ENCODE measurements at regions not wholly inside any gene's neighbourhood (a gene's known extent, or its start where the extent isn't known, plus 50 kb on each side); places are given as distances from the start of the nearest gene placed in this dataset.
"Not testable (repeated sequence)": the region's sequence is repeated elsewhere in the genome, so short reads cannot be mapped to it uniquely, and the experiment has no call there.

GRCh38 chr18:38557006-38557405, 991.4 kb upstream of the CELF4 start:
- DNase-seq (ENCODE audit: low read depth, low spot score) = no peak

GRCh38 chr18:38552732-38553321, 987.2 kb upstream of the CELF4 start:
- DNase-seq (ENCODE audit: low read depth, low spot score) = no peak

DNA sequence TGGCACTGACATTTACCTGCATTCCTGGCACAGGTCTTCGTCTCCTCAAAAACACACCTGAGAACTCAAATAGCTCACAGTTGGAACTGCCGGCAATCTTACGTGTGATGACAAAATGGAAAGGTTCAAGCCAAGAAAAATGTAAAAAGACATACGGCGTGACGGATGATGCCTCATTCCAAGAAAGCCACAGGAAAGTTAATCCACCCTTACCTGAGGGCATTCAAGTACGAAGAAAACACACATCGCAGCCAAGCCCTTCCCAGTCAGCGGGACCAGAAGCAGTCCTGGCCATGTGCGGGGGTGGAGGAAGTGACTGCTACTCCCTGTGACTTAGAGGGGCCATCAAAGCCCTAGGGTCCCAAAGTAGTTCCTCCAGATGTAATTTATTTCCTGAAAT, 986.3 kb upstream of the CELF4 start:
- DNase-seq (ENCODE audit: low read depth, low spot score) = no peak

DNA sequence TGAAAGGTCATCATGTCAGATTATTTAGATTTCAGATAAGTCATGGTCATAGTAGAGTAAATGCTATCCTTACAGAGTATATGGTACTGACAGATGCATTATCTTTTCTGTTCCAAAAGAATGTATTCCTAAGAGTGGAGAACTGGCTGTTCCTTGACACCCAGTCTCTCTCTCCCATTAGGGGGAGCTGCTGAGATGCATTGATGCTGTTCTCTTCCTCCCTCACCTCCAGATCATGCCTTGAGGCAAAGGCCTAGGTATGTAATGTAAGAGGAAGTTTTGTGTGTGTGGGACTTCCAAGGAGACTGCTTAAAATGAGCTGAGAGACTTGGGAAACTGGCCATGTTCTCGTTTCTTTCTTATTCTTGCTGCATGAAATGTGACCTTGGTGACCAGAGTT, 979.5 kb upstream of the CELF4 start:
- no peak for DNase-seq (ENCODE audit: low read depth, low spot score)

GRCh38 chr18:38539856-38540255, 974.3 kb upstream of the CELF4 start:
- no peak for DNase-seq (ENCODE audit: low read depth, low spot score)

- no peak for DNase-seq (ENCODE audit: low read depth, low spot score)
Observed at GRCh38 chr18:38539371-38539770, 973.8 kb upstream of the CELF4 start.

DNA sequence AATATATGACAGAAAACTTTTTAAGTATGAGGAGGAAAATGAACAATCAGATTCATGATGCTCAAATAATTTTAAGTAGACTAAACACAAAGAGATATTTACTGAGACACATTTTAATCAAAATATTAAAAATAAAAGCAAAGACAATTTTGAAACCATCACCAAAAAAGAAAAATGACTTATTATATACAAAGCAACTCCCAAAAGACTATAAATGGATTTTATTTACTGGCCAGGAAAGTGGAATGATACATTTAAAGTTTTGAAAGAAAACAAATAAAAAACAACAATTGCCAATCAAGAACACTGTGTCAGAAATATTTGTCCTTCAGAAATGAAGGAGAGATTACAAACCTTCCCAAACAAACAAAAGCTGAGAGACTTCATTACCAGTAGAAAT, 968.5 kb upstream of the CELF4 start:
- no peak for DNase-seq (ENCODE audit: low read depth, low spot score)

- no peak for DNase-seq (ENCODE audit: low read depth, low spot score)
Observed at GRCh38 chr18:38526922-38527321, 961.3 kb upstream of the CELF4 start.

DNA sequence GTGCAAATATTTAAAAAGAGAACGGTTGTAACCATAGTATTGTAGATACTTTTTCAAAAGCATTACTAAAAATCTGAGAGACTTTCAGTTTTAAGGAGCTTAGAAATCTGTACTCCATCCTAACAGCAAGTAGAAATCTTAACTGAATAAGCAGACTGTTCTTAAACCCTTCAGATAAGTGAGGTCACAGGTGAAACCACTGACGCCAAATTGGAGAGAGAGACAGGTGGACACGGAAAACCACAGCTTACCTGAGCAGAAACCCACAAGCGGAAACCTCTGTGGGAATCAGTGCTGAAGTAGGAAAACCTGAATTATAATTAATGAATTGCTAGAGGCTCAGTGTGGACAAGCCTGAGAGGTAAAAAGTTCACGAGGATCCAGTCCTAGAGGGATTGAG, 959.4 kb upstream of the CELF4 start:
- no peak for DNase-seq (ENCODE audit: low read depth, low spot score)

GRCh38 chr18:38520786-38521185, 955.2 kb upstream of the CELF4 start:
- DNase-seq (ENCODE audit: low read depth, low spot score) = no peak

DNA sequence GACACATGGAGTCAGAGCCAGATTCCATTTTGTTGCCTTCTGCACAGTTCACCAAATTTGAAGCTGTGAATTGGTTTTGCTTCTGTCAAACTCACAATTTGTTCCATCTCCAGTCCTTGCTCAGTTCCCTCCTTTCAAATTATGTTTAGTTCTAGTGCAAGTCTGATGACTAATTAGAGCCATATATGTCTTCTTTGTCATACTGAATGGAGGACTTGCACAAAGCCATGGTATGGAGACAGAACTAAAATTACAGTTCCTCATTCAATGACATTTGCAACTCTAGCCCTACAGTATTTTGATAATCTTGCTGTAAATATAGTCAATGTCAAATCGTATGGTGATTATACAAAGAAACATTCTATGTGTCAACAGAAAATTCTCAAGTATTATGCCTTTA, 936.9 kb upstream of the CELF4 start:
- DNase-seq (ENCODE audit: low read depth, low spot score) = no peak

DNA sequence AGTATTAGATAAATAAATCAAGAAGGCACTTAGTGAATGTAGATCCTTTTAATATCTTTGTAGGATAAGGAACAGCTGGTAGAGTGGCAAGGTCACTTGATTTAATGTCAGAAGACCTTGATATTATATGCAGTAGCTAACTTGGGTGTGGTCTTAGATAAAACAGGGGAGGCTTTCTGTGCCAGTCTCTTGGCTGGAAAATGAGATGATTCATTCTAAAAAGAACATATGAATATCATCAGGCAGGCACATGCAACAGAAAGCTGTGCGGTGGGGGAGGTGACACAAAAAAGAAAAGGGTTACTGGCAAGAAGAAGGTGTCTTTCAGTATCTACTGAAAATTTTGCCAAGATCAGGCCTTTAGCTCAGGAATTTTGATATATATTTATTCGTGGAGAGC, 931.7 kb upstream of the CELF4 start:
- no peak for DNase-seq (ENCODE audit: low read depth, low spot score)

- no peak for DNase-seq (ENCODE audit: low read depth, low spot score)
Observed at GRCh38 chr18:38496222-38496793, 930.7 kb upstream of the CELF4 start.

DNA sequence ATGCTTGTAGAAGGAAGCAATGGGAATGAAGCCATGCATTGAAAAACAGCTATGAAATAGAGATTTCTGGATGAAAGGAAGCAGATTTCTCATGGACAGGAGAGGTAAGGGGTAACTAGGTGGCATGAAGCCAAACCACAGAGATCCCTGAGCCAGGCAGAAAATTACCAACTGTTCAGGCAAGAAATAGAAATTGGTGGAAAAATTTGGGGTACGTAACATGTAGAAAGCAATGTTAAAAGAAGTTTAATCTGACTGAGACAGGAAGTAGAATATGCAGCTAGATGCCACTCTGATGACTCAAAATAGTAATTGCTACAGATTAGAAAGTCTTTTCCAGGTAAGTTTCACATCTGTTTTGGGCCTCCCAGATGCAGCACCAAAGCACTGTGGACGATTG, 928.5 kb upstream of the CELF4 start:
- no peak for DNase-seq (ENCODE audit: low read depth, low spot score)

DNA sequence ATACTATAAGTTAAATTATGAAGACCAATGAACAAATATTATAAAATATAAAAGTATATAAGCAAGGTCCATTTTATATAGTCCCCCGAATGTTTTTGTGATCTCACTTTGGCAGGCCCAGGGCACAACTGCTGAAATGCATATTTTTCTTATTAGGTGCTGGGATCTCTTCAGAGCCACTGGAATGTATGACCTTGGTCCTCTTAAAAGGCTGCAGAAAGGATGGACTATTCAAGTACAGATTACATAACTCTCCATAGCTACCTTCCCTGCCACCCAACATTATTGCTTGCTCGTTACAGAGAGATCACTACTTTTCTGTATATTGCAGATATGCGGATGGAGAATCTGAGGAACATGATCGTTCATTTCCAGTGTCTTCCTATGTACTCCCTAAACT, 925.6 kb upstream of the CELF4 start:
- DNase-seq (ENCODE audit: low read depth, low spot score) = no peak

DNA sequence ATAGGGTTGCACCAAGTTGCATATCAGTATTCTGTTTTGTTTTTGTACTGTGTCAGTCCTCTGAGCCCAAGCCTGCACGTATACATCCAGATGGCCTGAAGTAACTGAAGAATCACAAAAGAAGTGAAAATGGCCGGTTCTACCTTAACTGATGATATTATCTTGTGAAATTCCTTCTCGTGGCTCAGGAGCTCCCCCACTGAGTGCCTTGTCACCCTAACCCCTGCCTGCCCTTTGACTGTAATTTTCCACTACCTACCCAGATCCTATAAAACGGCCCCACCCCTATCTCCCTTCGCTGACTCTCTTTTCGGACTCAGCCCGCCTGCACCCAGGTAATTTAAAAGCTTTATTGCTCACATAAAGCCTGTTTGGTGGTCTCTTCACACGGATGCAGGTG, 924.1 kb upstream of the CELF4 start:
- DNase-seq (ENCODE audit: low read depth, low spot score) = not testable (repeated sequence)

DNA sequence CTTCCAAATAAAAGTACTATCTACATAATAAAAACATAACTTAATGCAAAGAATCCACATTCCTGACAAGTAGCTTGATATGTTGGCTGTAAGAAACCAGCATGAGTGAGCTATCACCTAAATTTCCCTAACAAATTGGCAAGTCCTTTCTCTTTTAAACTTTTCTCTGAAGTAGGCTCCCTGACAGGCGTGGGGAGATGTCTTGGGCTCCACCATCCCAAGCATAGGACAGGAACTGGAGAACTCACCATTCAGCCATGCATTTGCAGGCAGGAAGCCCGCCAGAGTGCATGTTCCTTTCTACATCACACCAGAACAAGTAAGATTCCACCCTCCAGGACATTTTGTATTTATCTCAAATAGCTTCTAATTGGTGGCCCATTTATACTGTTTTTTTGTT, 921.9 kb upstream of the CELF4 start:
- DNase-seq (ENCODE audit: low read depth, low spot score) = no peak

DNA sequence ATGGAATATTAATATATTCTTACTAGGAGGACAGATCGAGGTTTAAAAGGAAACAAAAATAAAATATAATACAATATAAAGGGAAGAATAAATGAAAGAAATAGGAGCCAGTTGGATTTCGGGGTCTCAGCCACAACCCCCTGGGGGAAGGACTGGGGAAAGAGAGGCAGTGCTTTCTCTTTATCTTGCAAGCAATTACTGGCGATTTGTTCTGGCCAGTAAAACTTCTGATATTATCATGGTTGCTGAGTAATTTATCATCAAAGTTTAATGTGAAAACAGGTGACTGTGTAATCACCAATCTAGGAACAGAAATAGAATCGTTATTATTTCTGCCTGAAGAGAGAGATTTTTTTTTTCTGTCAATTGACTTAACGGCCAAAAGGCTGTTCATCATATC, 917.7 kb upstream of the CELF4 start:
- no peak for DNase-seq (ENCODE audit: low read depth, low spot score)

DNA sequence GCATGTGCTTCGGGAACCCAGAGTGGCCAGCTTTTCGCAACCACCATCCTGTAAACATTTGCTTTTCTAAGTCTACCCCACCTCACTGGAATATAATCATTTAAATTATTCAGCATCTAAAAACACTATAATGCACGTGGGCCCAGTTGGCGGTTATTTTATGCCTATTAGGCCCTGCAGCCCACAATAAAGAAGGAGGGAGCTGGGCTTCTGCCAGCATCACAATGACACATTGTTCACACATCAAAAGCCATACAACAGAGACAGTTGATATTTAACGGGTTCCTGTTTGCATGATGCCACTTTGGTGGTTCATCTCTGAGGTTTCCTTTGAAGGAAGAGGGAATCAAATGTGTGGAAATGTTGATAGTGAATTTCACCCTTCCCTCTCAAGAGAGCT, 916.0 kb upstream of the CELF4 start:
- DNase-seq (ENCODE audit: low read depth, low spot score) = no peak

DNA sequence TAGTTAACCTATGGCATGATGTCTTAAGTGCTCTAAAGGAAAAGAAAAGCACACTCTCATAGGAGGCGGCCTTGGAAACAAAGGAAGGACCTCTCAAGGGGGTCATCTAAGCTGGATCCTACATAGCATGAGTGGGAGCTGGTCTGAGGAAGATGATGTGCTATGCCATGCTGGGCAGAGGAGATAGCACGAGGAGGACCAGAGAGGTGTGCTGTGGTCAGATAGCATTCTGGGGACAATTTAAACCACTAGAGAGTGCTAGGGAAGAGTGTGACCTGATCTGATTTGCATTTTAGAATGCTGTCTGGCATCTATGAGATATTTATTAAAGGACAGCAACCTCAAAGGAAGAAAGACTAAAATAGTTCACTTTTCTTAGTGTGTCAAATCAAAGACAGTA, 910.1 kb upstream of the CELF4 start:
- DNase-seq (ENCODE audit: low read depth, low spot score) = no peak

GRCh38 chr18:38473535-38473934, 907.9 kb upstream of the CELF4 start:
- no peak for DNase-seq (ENCODE audit: low read depth, low spot score)

- no peak for DNase-seq (ENCODE audit: low read depth, low spot score)
Observed at GRCh38 chr18:38470421-38470820, 904.8 kb upstream of the CELF4 start.

GRCh38 chr18:38466426-38466825, 900.8 kb upstream of the CELF4 start:
- DNase-seq (ENCODE audit: low read depth, low spot score) = no peak

DNA sequence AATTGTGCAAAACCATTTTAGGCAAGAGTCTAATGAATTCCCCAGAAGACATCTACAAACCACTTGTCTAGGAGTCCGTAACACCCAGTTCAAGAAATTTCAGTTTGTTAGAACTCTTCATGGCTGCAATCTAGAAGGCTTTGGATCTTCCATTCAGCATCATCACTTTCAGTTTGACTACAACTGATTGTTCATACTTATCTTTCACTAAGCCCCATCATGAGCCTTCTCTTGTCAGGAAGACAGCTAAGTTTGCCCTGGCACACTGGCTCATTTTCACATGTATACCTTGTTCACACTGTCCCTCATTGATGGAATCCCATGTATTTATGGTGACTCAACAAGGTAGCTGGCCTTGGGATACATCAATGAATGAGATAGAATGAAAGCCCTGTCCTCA, 898.4 kb upstream of the CELF4 start:
- DNase-seq (ENCODE audit: low read depth, low spot score) = no peak
